ENCODE measurements at regions not wholly inside any gene's neighbourhood (a gene's known extent, or its start where the extent isn't known, plus 50 kb on each side); places are given as distances from the start of the nearest gene placed in this dataset.

- TF ChIP-seq REST (IDR thresholded peaks at IDR 0.05; ENCODE audit: low read depth), result no peak
- TF ChIP-seq CTCF (IDR thresholded peaks at IDR 0.05 in 2 of 3, conservative IDR thresholded peaks at IDR 0.05 in 1 of 3; ENCODE audit: borderline replicate concordance in 1 of 3, insufficient read depth in 1 of 3, low read depth in 2 of 3, low read length in 2 of 3), result no peak
- TF ChIP-seq POLR2A (IDR thresholded peaks at IDR 0.05; ENCODE audit: borderline replicate concordance, extremely low read depth, insufficient read depth, insufficient read length), result no peak
- TF ChIP-seq EZH2 (IDR thresholded peaks at IDR 0.05), result no peak
- TF ChIP-seq YY1 (IDR thresholded peaks at IDR 0.05; ENCODE audit: extremely low read depth, insufficient replicate concordance, low read depth, low read length), result no peak
- no peak for TF ChIP-seq CBX3 (IDR thresholded peaks at IDR 0.05; ENCODE audit: low read depth)
- TF ChIP-seq ZBTB33 (IDR thresholded peaks at IDR 0.05; ENCODE audit: extremely low read depth, insufficient replicate concordance, low read length), result no peak
- no peak for TF ChIP-seq RAD21 (IDR thresholded peaks at IDR 0.05; ENCODE audit: low read depth)
These were observed 215.6 kb downstream of the HAUS1 start for GRCh38 chr18:46319783-46320182.

Data from HCT116 (cell line).